Astrocyte (in vitro differentiated cells and primary cell): ENCODE measurements at regions not wholly inside any gene's neighbourhood (a gene's known extent, or its start where the extent isn't known, plus 50 kb on each side); places are given as distances from the start of the nearest gene placed in this dataset.

Experiments used
- CTCF ChIP-seq: IDR thresholded peaks from 2 replicates; pipeline ENCODE4 v1.5.1; 2011; ENCODE audit warnings: low read depth, mild to moderate bottlenecking, inconsistent platforms, low read length, moderate library complexity; ENCODE audit not compliant: insufficient read depth
- EZH2 ChIP-seq: IDR thresholded peaks from 2 replicates; pipeline ENCODE4 v1.6.1; 2012; ENCODE audit warnings: mild to moderate bottlenecking, low read length, inconsistent platforms; ENCODE audit not compliant: insufficient read depth

DNA sequence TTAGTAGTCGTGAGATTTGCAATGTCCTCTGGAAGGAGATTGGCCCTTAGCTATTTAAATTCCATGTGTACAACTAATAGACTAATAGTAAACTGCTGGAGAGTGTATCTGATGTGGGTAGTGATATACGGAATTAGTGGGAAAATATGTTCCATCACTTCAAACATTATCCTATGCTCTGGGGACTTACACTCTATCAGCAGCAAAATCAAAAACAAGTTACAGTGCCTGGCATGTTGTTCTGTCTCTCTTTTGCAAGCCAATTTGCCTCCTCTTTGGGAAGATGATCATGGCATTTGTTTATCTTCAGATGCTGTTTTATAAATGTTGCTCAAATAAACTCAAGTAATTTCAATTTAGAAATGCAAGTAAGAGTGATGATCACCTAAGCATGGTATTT is 311.9 kb upstream of the ACO1 start:
- TF ChIP-seq EZH2: no peak
- no peak for TF ChIP-seq CTCF
